HUDEP-2 (cell line): ENCODE measurements at regions not wholly inside any gene's neighbourhood (a gene's known extent, or its start where the extent isn't known, plus 50 kb on each side); places are given as distances from the start of the nearest gene placed in this dataset.

Experiments
- DNase-seq, 76 experiments: peaks; one replicate each; lab custom pipeline; 2025; ENCODE audit not compliant: unreplicated experiment in 76 of 76; lab: John Stamatoyannopoulos, UW

GRCh38 chr17:33403194-33403593 lies 110.1 kb upstream of the ASIC2 start:
- no peak for DNase-seq

DNA sequence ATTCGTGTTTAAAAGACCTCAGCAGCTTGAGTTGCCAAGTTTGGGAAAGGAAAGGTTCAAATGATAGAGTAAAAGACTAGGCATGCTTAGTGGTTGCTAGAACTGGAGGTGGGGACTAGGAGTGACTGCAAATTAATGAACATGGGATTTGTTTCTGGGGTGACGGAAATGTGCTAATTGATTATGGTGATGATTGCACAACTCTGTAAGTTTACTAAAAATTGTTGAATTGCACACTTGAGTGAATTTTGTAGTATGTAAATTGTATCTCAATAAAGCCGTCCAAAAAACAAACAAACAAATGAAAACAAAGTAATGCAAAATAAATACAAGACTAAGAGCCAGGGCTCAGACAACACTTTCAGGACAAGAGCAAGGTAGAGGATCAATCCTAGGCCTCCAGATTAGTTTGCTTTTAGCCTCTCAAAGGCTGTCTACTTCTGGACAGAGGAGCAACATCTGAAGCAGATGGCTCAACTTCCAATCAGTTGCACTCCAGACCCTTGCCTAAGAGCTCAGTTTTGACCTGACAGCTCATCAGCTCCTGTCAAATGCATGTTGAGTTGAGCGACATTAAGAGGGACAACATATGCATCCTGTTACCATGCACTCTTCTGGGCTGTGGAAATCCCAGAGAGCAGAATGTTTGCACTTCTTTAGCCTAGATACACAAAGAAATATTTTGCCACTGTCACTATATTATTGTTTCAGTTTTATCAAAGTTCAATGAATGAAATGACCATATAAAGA lies 111.2 kb upstream of the ASIC2 start:
- no peak for DNase-seq

DNA sequence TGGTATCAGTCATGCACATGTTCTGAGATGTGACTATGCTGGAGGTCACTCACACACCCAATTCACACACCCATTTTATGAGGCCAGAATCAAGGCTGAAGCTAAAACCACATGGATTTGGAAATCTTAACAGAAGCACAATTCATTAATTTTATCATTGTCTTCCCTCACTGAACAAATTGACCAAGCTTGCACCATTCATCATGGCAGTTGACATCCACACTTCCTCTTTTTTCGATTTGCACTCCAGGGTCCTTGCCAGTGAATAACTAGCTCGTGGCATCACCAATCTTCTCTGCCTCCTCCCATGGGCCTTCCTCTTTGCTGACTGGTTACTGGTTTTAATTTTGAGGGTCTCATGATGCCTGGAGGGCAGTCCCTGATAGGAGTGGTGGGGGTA lies 123.0 kb upstream of the ASIC2 start:
- DNase-seq: no peak

DNA sequence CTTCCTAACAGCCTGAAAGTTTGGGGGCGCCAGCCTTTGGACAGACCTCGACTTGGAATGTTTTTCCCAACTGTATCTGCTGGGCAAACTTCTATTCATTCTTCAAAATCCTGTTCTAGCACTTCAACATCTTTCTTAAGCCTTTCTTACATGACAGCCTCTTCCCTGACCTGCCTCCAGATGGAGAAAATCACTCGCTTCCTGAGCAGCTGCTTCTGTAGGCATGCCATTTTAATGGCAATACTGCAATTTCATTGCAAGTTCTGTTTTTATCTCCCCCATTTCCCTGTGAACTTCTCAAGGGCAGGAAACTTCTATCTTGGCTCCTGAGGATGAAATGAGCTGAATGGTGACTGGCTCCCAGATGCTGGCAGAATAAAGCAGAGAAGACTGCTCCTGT lies 128.8 kb upstream of the ASIC2 start:
- DNase-seq: no peak

GRCh38 chr17:33433581-33433980 lies 140.5 kb upstream of the ASIC2 start:
- DNase-seq: no peak

DNA sequence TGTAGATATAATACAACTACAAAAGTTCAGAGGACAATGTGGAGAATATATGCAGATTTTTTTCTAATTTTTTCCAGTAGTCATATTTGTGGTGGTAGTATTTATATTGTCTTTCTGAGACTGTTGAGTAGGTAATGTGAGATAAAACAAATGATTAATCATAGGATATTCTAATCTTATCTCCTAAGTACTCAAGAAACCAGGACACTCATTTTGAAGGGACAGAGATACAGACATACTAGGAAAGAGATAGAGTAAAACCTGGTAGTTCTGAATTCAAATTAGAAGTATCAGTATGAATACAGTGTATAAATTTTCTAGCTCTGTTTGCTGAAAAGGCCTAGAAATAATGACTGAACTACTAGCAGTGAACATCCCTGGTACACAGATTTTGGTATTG lies 141.7 kb upstream of the ASIC2 start:
- DNase-seq: no peak

DNA sequence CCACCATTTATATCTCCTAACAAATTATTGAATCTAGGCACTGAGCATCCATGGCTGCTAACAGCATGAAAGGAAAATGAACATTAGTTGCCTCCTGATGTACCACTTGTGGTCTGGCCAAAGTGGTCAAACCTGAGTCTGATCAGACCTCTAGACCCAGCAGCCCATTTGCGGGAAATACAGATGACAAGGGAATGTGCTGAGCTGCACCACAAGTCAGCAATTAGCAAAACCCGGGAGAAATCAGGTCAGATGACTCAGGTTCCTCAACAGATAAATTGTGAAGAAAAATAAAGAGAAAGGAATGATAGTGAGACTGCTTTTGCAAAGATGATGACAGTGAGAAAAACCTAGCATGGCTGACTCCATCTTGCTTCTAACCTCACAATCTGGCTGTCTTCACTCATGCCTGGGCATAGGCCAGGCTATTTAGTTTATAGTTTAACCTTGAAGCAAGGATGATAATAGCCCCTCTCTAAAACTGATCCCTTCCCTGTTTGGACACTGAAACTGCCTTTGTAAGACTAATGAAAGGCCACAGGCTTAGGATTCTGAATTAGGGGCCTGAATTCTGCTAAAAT lies 142.7 kb upstream of the ASIC2 start:
- no peak for DNase-seq

- DNase-seq: peak in 1 of 76 experiments; percentile 1
Observed at GRCh38 chr17:33436321-33436720, 143.2 kb upstream of the ASIC2 start.

- DNase-seq: no peak
Observed at GRCh38 chr17:33438139-33438538, 145.0 kb upstream of the ASIC2 start.

DNA sequence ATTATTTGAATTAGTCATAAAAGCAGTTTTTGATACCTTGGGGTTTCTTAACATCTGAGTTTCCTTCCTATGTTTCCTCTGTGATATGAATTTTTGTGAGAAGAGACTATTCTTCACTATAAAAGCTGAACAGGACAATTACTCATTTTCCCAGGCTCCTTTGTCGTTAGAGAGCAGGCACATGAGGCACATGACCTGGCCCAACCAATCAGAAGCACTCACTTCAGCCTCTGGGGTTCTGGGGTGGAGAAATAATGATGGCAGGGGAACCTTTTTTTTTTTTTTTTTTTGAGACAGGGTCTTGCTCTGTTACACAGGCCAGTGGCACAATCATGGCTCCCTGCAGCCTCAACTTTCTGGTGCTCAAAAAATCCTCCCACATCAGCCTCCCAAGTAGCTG lies 145.5 kb upstream of the ASIC2 start:
- no peak for DNase-seq

- DNase-seq: no peak
Observed at GRCh38 chr17:33442320-33442719, 149.2 kb upstream of the ASIC2 start.

- no peak for DNase-seq
Observed at GRCh38 chr17:33444731-33445130, 151.6 kb upstream of the ASIC2 start.

- DNase-seq: no peak
Observed at GRCh38 chr17:33447090-33447489, 154.0 kb upstream of the ASIC2 start.

GRCh38 chr17:33451221-33451620 lies 158.1 kb upstream of the ASIC2 start:
- DNase-seq: no peak

GRCh38 chr17:33457477-33457876 lies 164.4 kb upstream of the ASIC2 start:
- DNase-seq: no peak

DNA sequence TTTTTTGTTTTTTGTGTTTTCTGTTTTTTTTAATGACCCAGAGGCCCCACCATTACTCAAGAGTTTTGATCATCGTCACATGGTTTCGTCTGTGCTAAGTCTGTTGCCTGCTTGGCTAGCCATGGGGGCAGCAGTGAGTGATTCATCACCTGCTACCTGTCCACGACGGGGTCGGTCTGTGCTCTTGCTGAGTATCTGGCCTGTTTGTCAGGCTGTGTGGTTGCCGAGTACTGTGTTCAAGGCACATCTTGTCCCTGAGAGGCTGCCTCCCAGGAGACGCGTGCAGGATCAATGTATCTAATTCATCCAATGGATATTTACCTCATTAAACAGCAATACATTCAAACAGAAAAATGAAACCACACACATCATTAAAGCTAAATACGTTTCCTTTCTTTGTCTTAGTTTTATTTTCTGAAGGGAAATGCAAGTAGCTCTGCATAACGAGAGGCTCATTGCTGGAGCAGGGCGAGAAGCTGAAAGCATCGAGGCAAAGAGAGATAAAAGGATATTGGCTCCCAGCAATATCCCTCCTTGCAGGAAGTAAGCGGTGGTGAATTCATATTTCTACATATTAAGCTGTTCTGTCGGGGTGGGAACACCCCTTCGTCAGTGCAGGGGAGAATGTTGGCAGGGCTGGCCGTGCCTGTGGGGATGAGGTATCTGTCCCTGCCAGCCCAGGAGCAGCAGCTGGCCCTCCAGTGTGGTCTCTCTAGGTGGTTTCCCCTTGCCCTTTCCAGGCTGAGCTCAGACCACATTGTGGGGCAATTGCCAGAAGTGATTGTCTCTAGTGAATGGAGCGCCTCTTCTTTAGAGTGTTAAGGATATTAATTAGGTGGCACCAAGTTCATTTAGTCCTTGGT lies 166.2 kb upstream of the ASIC2 start:
- no peak for DNase-seq

DNA sequence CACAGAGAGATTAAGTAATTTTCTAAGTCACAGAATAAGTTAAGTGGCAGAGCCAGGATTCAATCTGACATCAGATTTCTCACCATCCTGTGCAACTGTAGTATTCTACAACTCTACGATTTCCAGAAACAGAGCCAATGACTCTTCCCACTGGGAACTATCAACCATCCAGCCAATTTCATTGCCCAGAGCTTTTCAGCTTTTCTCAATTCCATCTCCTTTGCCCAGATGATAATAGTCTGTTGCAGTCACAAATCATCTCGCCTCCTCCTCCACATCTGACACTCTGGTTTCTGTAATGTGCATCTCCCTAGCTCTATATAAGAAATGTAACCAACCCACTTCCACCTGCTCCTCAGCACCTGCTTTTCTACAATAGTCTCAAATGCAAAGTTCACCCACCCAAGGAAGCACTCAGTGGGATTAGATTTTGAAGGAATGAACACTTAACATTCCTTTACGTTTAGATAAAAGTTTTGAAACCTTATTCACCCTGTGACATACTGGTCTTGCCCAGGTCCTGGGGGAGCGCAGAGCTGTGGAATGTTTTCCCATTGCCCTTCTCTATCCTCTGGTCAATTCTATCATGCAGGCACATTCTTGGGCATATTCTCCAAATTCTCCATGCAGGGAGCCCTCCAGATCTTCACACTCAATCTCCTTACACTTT lies 167.8 kb upstream of the ASIC2 start:
- DNase-seq: no peak

- no peak for DNase-seq
Observed at GRCh38 chr17:33463887-33464286, 170.8 kb upstream of the ASIC2 start.

GRCh38 chr17:33464669-33465280 lies 171.7 kb upstream of the ASIC2 start:
- no peak for DNase-seq

DNA sequence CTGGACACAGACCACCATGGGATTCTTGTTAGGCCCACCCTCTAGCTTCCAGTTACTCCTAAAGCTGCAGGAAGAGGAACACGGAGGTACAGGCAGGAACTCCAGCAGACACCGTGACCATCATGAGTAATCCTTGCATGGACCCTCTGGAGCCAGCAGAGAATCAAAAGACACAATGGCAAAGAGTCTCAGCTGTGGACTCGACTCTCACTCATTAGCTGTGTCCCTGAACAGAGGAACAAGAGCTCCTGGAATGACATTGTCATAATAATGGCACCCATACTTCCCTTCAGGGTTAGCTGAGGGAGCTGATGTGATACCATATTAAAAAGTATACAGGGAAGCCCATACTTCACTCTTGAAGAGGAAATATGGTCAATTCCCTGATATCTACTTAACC lies 176.3 kb upstream of the ASIC2 start:
- DNase-seq: no peak

DNA sequence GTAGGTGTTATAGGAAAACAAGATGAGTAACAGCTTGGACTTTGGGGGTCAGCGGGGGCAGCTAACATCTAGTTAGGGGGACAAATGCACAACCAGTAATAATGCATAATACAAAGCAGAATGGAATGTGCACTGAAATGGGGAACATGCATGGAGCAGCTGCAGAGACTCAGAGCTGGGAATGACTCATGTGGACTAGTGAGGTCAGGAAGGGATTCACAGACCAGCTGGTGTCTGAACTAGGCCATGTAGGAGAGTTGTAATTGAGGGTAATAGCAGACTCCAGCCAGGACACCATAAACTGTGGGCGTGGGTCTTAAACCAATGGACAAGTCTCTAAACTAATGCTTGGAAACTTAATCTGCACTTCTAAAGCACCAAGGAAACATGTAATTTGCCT lies 176.8 kb upstream of the ASIC2 start:
- DNase-seq: no peak
